Lower leg skin (tissue), 4 donors: ENCODE measurements at regions not wholly inside any gene's neighbourhood (a gene's known extent, or its start where the extent isn't known, plus 50 kb on each side); places are given as distances from the start of the nearest gene placed in this dataset.

Experiments
- DNase-seq, 2 donors: peaks; one replicate each; pipeline ENCODE4 v3.0.0-alpha.2; 2019; ENCODE audit warnings: low spot score in 2 of 2
- H3K4me3 ChIP-seq: fragments of 200-600 bp; sonication (generic); 2 replicates; pipeline ENCODE4 v1.5.1; 2017; ENCODE audit warnings: mild to moderate bottlenecking, low read depth; ENCODE audit not compliant: poor library complexity, severe bottlenecking
- POLR2A ChIP-seq, 2 donors: fragments of 450-650 bp; IDR thresholded peaks; one replicate each; pipeline ENCODE4 v1.6.1; 2016 to 2017; ENCODE audit warnings: antibody characterized with exemption in 2 of 2, mild to moderate bottlenecking in 1 of 2, moderate library complexity in 1 of 2
- WGBS, 2 donors: methylation state at CpG; one replicate each; pipeline ENCODE4 v1.1.5; 2018; 5-methylcytosine and 5-hydroxymethylcytosine counted together
- intact Hi-C: fragments of 100-400 bp; cut with DNase I; formaldehyde crosslinking; loops from one replicate; pipeline ENCODE4 v1.15.0; 2023; ENCODE audit warnings: low total_unique reads
- TF ChIP-seq, protein P1 (sequence below), 3 donors: fragments of 450-650 bp; IDR thresholded peaks; one replicate each; pipeline ENCODE4 v1.5.1; 2016; ENCODE audit warnings: antibody characterized with exemption in 3 of 3, mild to moderate bottlenecking in 3 of 3, moderate library complexity in 2 of 3

DNA sequence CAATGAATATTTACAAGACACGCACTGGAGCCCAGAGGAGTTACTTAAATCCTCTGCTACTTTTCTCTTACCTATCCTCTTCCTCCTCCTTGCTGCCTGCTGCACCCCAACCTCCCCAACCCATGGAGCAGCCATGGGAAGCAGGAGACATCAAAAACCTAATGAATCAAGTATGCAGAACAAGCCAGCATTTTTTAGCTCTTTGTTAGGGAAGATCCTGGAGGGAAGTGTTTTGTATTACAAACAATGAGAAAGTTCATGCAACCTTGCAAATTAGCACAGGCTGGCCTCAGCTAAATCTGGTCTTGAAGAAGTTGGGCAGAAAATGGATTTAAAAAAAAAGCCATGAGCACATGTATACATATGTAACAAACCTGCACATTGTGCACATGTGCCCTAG, 498.8 kb downstream of the KIF4B start:
- WGBS, 2 donors, result 54 to 61% methylated on average over 1 of the region's 1 CpG
- H3K4me3 ChIP-seq, result no peak overlapping the region
- DNase-seq, result no peak
- intact Hi-C loops, result no loop called here
- no peak for TF ChIP-seq POLR2A (IDR thresholded peaks at IDR 0.05)
- TF ChIP-seq, protein P1, sequence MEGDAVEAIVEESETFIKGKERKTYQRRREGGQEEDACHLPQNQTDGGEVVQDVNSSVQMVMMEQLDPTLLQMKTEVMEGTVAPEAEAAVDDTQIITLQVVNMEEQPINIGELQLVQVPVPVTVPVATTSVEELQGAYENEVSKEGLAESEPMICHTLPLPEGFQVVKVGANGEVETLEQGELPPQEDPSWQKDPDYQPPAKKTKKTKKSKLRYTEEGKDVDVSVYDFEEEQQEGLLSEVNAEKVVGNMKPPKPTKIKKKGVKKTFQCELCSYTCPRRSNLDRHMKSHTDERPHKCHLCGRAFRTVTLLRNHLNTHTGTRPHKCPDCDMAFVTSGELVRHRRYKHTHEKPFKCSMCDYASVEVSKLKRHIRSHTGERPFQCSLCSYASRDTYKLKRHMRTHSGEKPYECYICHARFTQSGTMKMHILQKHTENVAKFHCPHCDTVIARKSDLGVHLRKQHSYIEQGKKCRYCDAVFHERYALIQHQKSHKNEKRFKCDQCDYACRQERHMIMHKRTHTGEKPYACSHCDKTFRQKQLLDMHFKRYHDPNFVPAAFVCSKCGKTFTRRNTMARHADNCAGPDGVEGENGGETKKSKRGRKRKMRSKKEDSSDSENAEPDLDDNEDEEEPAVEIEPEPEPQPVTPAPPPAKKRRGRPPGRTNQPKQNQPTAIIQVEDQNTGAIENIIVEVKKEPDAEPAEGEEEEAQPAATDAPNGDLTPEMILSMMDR (IDR thresholded peaks at IDR 0.05), result no peak

DNA sequence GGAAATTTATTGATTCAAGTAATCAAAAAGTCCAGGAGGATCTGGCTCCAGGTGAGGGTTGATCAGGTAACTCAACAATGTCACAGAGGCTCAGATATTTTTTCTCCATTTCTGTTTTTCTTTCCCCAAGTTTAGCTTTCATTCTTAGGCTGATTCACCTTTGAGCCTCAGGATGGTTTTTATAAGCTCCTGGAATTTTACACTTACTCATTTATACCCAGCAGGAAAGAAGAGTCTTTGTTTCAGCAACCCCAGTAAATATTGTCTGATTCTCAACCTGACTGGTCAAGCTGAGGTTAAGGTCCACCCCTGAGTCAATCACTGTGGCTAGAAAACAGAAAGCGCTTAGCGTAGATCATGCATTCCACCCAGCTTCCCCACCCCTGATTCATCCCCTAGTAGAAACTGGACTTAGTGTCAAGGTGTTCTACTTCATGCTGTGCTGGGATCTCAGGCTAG, 500.6 kb downstream of the KIF4B start:
- no peak for DNase-seq
- no peak overlapping the region for H3K4me3 ChIP-seq
- intact Hi-C loops, result no loop called here
- 97 to 98% methylated on average over 2 of the region's 2 CpGs for WGBS, 2 donors
- TF ChIP-seq, protein P1 (IDR thresholded peaks at IDR 0.05), result no peak
- no peak for TF ChIP-seq POLR2A (IDR thresholded peaks at IDR 0.05)

DNA sequence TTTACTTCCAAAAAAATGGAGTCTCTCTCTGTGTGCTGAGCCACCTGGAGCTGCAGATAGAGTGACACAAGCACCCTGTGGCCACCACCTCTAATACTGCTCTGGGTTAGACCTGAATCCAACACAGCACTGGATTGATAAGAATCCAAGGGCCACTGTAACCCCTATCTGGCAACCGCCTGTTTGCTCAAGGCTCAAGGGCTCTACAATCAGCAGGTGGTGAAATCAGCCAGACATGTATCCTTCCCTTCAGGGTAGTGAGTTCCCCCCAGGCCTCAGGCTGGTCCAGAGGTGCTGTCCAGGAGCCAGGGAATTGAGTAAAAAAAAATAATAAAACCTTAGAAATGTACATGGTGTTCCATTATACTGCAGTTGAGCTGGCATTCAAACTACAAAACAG, 509.0 kb downstream of the KIF4B start:
- TF ChIP-seq POLR2A (IDR thresholded peaks at IDR 0.05), result no peak
- TF ChIP-seq, protein P1 (IDR thresholded peaks at IDR 0.05), result no peak
- H3K4me3 ChIP-seq, result no peak overlapping the region
- 95 to 100% methylated on average over 1 of the region's 1 CpG for WGBS, 2 donors
- no peak for DNase-seq
- intact Hi-C loops, result no loop called here

DNA sequence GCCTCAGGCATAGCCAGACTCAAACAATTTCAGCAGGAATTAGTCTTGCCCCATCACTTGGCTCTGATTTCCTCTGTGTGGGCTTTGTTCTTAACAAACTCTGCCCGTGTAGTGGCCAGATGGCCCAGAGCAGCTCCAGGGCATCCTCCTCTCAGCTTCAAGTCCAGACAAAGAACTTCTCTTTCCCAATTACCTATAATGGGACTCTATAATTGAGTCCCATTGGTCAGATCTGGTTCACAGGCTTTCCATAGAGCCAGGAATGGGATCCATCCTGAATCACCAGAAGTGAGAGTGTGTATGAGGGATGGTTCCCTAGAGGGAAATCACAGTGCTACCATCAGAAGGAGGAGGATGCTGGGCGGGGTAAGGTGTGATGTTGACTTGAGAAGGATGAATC, 515.8 kb downstream of the KIF4B start:
- intact Hi-C loops, result no loop called here
- no peak overlapping the region for H3K4me3 ChIP-seq
- no peak for DNase-seq
- 44 to 49% methylated on average over 2 of the region's 2 CpGs for WGBS, 2 donors
- TF ChIP-seq, protein P1 (IDR thresholded peaks at IDR 0.05), result no peak

DNA sequence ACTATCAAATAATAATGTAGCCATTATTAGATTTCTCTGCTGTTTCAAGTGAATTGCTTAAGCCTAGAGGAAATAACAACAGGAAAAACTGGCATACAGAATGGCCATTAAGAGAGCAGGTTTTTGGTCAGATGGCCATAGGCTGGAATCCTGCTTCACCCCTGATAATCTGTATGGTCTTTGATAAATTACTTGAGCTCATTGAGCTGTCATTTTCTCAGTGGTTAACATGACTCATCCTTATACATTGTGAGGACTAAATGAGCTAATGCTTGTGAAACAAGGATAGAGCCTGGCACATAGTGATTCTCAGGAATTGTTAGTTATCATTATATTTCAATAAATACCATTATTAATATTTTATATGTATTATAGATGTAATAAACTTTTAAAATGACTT, 516.5 kb downstream of the KIF4B start:
- no peak for DNase-seq
- TF ChIP-seq, protein P1 (IDR thresholded peaks at IDR 0.05), result no peak
- no peak for TF ChIP-seq POLR2A (IDR thresholded peaks at IDR 0.05)
- H3K4me3 ChIP-seq, result no peak overlapping the region
- intact Hi-C loops, result no loop called here

DNA sequence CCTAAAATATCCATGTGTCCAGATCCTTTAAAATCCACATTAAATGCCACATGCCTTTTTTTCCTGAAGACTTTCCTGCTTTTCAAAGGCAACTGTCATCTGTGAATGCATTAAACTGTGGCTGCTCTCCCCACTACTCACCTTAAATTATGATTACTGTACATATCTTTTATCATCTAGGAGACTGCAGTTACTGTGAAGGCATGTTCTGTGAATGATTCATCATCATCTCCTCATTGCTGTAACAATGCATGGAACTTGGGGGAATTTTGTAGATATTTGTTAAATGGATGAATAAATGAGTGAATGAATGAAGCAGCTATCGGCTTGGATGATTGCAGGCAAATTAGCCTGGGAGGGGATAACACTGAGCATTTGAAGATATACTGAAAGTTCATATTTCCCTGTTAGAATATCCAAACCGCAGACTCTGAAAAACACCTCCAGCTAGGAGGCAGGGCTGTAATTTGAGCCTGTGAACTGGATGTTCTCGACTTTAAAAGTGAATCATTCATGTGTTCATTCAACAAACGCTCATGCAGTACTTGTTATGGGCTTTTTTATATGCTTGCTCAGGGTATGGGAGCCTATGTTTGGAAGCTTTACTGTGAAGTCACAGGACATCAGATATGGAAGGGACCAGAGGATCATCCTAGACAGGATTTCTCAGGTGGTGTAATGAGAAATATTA, 519.2 kb downstream of the KIF4B start:
- TF ChIP-seq, protein P1 (IDR thresholded peaks at IDR 0.05), result no peak
- TF ChIP-seq POLR2A (IDR thresholded peaks at IDR 0.05), result no peak
- DNase-seq, result no peak
- WGBS, 2 donors, result 31 to 37% methylated on average over 4 of the region's 4 CpGs
- intact Hi-C loops, result no loop called here
- no peak overlapping the region for H3K4me3 ChIP-seq
